ENCODE measurements at regions not wholly inside any gene's neighbourhood (a gene's known extent, or its start where the extent isn't known, plus 50 kb on each side); places are given as distances from the start of the nearest gene placed in this dataset.

DNA sequence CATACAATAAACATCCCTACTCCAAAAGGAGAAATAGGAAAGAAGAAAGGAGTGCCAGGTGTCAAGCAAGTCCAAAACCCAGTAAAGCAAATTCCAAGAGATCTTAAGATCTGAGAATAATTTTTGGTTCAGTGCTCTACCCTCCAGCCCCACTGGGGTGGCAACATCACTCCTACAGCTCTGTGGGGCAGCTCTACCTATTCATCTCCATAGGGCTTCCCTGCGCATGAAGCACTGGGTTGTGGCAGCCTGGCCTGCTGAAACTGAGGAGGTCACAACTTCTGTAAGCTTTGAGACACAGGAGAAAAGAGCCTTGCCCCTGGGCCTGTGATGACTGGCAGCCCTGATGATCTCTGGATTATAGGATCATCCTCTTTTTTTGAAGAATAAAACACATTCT is 378.2 kb upstream of the SOX14 start:
- ATAC-seq (peak; percentile 51; the same call in 1 of the 2 replicates), DNase-seq (ENCODE audit: low spot score) (no peak)

More for the DNA sequence above, 378.2 kb upstream of the SOX14 start:
- no peak overlapping the region for H3K4me3 Mint-ChIP-seq
- ChIA-PET CTCF (no interaction called here), POLR2A (no interaction called here)
- H3K9me3 Mint-ChIP-seq, result no peaks in the 10 kb centered on the region; the same call in 1 of the 2 replicates
- TF ChIP-seq, protein P1, sequence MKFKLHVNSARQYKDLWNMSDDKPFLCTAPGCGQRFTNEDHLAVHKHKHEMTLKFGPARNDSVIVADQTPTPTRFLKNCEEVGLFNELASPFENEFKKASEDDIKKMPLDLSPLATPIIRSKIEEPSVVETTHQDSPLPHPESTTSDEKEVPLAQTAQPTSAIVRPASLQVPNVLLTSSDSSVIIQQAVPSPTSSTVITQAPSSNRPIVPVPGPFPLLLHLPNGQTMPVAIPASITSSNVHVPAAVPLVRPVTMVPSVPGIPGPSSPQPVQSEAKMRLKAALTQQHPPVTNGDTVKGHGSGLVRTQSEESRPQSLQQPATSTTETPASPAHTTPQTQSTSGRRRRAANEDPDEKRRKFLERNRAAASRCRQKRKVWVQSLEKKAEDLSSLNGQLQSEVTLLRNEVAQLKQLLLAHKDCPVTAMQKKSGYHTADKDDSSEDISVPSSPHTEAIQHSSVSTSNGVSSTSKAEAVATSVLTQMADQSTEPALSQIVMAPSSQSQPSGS (CRISPR knock-in tag; IDR thresholded peaks at IDR 0.05; ENCODE audit: borderline replicate concordance, low read depth), result no peak
- TF ChIP-seq ELF4 (CRISPR knock-in tag; IDR thresholded peaks at IDR 0.05; ENCODE audit: low read depth), result no peak
- no peak for TF ChIP-seq ZNF263 (CRISPR knock-in tag; IDR thresholded peaks at IDR 0.05; ENCODE audit: low read depth)
- TF ChIP-seq JAZF1 (CRISPR knock-in tag; IDR thresholded peaks at IDR 0.05), result no peak
- TF ChIP-seq ZNF671 (CRISPR knock-in tag; IDR thresholded peaks at IDR 0.05), result no peak
- TF ChIP-seq, protein P2, sequence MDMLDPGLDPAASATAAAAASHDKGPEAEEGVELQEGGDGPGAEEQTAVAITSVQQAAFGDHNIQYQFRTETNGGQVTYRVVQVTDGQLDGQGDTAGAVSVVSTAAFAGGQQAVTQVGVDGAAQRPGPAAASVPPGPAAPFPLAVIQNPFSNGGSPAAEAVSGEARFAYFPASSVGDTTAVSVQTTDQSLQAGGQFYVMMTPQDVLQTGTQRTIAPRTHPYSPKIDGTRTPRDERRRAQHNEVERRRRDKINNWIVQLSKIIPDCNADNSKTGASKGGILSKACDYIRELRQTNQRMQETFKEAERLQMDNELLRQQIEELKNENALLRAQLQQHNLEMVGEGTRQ (CRISPR knock-in tag; IDR thresholded peaks at IDR 0.05), result no peak
- TF ChIP-seq, protein P3, sequence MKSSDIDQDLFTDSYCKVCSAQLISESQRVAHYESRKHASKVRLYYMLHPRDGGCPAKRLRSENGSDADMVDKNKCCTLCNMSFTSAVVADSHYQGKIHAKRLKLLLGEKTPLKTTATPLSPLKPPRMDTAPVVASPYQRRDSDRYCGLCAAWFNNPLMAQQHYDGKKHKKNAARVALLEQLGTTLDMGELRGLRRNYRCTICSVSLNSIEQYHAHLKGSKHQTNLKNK (CRISPR knock-in tag; IDR thresholded peaks at IDR 0.05), result no peak
- TF ChIP-seq, protein P4, sequence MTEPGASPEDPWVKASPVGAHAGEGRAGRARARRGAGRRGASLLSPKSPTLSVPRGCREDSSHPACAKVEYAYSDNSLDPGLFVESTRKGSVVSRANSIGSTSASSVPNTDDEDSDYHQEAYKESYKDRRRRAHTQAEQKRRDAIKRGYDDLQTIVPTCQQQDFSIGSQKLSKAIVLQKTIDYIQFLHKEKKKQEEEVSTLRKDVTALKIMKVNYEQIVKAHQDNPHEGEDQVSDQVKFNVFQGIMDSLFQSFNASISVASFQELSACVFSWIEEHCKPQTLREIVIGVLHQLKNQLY (CRISPR knock-in tag; IDR thresholded peaks at IDR 0.05), result no peak
- TF ChIP-seq MYBL2 (CRISPR knock-in tag; IDR thresholded peaks at IDR 0.05), result no peak
- no peak for TF ChIP-seq ZBTB21 (CRISPR knock-in tag; IDR thresholded peaks at IDR 0.05; ENCODE audit: borderline replicate concordance)
- TF ChIP-seq EMX1 (CRISPR knock-in tag; IDR thresholded peaks at IDR 0.05), result no peak
- TF ChIP-seq, protein P5, sequence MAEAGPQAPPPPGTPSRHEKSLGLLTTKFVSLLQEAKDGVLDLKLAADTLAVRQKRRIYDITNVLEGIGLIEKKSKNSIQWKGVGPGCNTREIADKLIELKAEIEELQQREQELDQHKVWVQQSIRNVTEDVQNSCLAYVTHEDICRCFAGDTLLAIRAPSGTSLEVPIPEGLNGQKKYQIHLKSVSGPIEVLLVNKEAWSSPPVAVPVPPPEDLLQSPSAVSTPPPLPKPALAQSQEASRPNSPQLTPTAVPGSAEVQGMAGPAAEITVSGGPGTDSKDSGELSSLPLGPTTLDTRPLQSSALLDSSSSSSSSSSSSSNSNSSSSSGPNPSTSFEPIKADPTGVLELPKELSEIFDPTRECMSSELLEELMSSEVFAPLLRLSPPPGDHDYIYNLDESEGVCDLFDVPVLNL (CRISPR knock-in tag; IDR thresholded peaks at IDR 0.05; ENCODE audit: borderline replicate concordance, low read depth), result no peak
- TF ChIP-seq, protein P6, sequence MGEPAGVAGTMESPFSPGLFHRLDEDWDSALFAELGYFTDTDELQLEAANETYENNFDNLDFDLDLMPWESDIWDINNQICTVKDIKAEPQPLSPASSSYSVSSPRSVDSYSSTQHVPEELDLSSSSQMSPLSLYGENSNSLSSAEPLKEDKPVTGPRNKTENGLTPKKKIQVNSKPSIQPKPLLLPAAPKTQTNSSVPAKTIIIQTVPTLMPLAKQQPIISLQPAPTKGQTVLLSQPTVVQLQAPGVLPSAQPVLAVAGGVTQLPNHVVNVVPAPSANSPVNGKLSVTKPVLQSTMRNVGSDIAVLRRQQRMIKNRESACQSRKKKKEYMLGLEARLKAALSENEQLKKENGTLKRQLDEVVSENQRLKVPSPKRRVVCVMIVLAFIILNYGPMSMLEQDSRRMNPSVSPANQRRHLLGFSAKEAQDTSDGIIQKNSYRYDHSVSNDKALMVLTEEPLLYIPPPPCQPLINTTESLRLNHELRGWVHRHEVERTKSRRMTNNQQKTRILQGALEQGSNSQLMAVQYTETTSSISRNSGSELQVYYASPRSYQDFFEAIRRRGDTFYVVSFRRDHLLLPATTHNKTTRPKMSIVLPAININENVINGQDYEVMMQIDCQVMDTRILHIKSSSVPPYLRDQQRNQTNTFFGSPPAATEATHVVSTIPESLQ (CRISPR knock-in tag; IDR thresholded peaks at IDR 0.05), result no peak
- TF ChIP-seq ZNF232 (CRISPR knock-in tag; IDR thresholded peaks at IDR 0.05), result no peak
- TF ChIP-seq, protein P7, sequence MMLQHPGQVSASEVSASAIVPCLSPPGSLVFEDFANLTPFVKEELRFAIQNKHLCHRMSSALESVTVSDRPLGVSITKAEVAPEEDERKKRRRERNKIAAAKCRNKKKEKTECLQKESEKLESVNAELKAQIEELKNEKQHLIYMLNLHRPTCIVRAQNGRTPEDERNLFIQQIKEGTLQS (CRISPR knock-in tag; conservative IDR thresholded peaks at IDR 0.05), result no peak
- TF ChIP-seq FOXP1 (CRISPR knock-in tag; IDR thresholded peaks at IDR 0.05; ENCODE audit: borderline replicate concordance), result no peak
- TF ChIP-seq NR1H2 (CRISPR knock-in tag; IDR thresholded peaks at IDR 0.05), result no peak
- TF ChIP-seq, protein P8, sequence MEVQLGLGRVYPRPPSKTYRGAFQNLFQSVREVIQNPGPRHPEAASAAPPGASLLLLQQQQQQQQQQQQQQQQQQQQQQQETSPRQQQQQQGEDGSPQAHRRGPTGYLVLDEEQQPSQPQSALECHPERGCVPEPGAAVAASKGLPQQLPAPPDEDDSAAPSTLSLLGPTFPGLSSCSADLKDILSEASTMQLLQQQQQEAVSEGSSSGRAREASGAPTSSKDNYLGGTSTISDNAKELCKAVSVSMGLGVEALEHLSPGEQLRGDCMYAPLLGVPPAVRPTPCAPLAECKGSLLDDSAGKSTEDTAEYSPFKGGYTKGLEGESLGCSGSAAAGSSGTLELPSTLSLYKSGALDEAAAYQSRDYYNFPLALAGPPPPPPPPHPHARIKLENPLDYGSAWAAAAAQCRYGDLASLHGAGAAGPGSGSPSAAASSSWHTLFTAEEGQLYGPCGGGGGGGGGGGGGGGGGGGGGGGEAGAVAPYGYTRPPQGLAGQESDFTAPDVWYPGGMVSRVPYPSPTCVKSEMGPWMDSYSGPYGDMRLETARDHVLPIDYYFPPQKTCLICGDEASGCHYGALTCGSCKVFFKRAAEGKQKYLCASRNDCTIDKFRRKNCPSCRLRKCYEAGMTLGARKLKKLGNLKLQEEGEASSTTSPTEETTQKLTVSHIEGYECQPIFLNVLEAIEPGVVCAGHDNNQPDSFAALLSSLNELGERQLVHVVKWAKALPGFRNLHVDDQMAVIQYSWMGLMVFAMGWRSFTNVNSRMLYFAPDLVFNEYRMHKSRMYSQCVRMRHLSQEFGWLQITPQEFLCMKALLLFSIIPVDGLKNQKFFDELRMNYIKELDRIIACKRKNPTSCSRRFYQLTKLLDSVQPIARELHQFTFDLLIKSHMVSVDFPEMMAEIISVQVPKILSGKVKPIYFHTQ (CRISPR knock-in tag; IDR thresholded peaks at IDR 0.05), result no peak
- TF ChIP-seq IRF2 (CRISPR knock-in tag; IDR thresholded peaks at IDR 0.05; ENCODE audit: borderline replicate concordance, low read depth), result no peak
- H3K27me3 Mint-ChIP-seq (ENCODE audit: low read depth), result no peaks in the 10 kb centered on the region
- no peaks in the 10 kb centered on the region for H3K36me3 Mint-ChIP-seq
- 0 out of 2 replicates have a peak, but pooled peaks cover 3% of the 10 kb centered on the region for H3K4me1 Mint-ChIP-seq
- no peak overlapping the region for H3K27ac Mint-ChIP-seq

All from WTC11 (cell line).